ENCODE measurements at regions not wholly inside any gene's neighbourhood (a gene's known extent, or its start where the extent isn't known, plus 50 kb on each side); places are given as distances from the start of the nearest gene placed in this dataset.
A peak's percentile ranks its signal among the peaks of the same experiment; 100 is the strongest.

DNA sequence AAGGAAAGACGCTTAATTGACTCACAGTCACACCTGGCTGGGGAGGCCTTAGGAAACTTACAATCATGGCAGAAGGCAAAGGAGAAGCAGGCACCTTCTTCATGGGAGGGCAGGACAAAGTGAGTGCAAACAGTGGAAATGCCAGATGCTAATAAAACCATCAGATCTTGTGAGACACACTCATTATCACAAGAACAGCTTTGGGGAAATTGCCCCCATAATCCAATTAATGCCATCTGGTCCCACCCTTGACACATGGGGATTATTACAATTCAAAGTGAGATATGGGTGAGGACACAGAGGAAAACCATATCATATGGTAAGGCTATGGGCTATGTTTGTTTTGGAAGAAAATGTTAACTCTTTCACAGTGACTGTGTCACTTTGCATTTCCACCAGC, 1272.5 kb upstream of the CELF2 start:
- no peak for TF ChIP-seq CTCF (conservative IDR thresholded peaks at IDR 0.05; ENCODE audit: low read depth)
- no peak overlapping the region for H3K27ac ChIP-seq
- ChIA-PET POLR2A (ENCODE audit: low non-redundant PET) (no interaction called here), CTCF (no interaction called here)
- DNase-seq (ENCODE audit: low spot score), result no peak

DNA sequence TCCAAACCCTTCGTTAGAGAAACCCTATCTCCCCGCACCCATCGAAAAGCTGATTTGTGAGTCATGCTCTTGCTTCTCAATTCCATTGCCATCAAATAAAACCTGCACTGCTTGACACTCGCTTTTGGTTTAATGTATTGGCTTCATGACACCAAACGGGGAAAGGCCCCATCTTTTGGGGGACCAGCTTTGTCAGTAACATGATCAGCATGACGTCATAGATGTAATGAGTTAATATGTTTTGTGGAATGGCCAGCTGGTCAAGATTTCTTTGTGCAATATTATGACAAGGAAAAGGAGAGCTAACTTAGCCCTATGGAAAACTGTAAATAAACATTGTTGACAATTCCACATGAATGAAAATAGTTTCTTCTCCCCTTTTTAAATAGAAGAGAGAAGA, 1260.5 kb upstream of the CELF2 start:
- no peak for TF ChIP-seq CTCF (conservative IDR thresholded peaks at IDR 0.05; ENCODE audit: low read depth)
- POLR2A ChIA-PET (ENCODE audit: low non-redundant PET), result no interaction called here
- no peak overlapping the region for H3K27ac ChIP-seq
- DNase-seq (ENCODE audit: low spot score), result no peak
- CTCF ChIA-PET, result interaction anchor here (0.6 kb wide), 1 partner anchor 11 kb away, joined by 4 read pairs; no protein-coding TSS in a partner anchor

DNA sequence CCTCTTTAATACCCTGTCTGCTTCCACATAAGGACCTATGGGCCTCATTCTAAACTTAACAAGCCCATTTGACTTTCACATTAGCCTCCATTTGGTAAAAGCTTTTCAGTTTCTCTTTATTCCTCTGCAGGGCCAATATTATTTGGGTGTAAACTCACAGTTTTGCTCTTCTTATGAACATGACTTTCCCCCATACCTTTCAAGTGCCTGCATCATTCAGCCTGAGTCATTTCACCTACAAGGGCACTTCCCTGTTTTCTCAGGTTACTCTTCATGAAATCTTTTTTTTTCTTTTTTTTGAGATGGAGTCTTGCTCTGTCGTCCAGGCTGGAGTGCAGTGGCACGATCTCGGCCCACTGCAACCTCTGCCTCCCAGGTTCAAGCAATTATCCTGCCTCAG, 1258.1 kb upstream of the CELF2 start:
- ChIA-PET POLR2A (ENCODE audit: low non-redundant PET) (no interaction called here), CTCF (interaction anchor here (0.7 kb wide), 1 partner anchor 1261 kb away, joined by 3 read pairs; no protein-coding TSS in a partner anchor)
- DNase-seq (ENCODE audit: low spot score), result no peak
- no peak for TF ChIP-seq CTCF (conservative IDR thresholded peaks at IDR 0.05; ENCODE audit: low read depth)
- no peak overlapping the region for H3K27ac ChIP-seq

- TF ChIP-seq CTCF (conservative IDR thresholded peaks at IDR 0.05; ENCODE audit: low read depth), result no peak
- ChIA-PET POLR2A (ENCODE audit: low non-redundant PET) (no interaction called here), CTCF (interaction anchor here (0.7 kb wide), 1 partner anchor 11 kb away, joined by 3 read pairs; no protein-coding TSS in a partner anchor)
- peak; percentile 32 for DNase-seq (ENCODE audit: low spot score)
- no peak overlapping the region for H3K27ac ChIP-seq
Observed at GRCh38 chr10:9762966-9763656, 1254.6 kb upstream of the CELF2 start.

GRCh38 chr10:9766762-9767161, 1250.9 kb upstream of the CELF2 start:
- no peak for DNase-seq (ENCODE audit: low spot score)
- ChIA-PET POLR2A (ENCODE audit: low non-redundant PET) (no interaction called here), CTCF (no interaction called here)
- H3K27ac ChIP-seq, result no peak overlapping the region
- TF ChIP-seq CTCF (conservative IDR thresholded peaks at IDR 0.05; ENCODE audit: low read depth), result no peak

- H3K27ac ChIP-seq, result no peak overlapping the region
- TF ChIP-seq CTCF (conservative IDR thresholded peaks at IDR 0.05; ENCODE audit: low read depth), result no peak
- no peak for DNase-seq (ENCODE audit: low spot score)
- POLR2A ChIA-PET (ENCODE audit: low non-redundant PET), result no interaction called here
- CTCF ChIA-PET, result interaction anchor here (0.6 kb wide), 1 partner anchor 470 kb away, joined by 3 read pairs; no protein-coding TSS in a partner anchor
Observed at GRCh38 chr10:9781666-9782065, 1236.0 kb upstream of the CELF2 start.

All from RWPE1 (cell line).